Inflammatory macrophage treated with lipopolysaccharide for 4 hours (primary cell): ENCODE measurements at regions not wholly inside any gene's neighbourhood (a gene's known extent, or its start where the extent isn't known, plus 50 kb on each side); places are given as distances from the start of the nearest gene placed in this dataset.
A peak's percentile ranks its signal among the peaks of the same experiment; 100 is the strongest.
"Not testable (repeated sequence)": the region's sequence is repeated elsewhere in the genome, so short reads cannot be mapped to it uniquely, and the experiment has no call there.

Experiments
- DNase-seq: peaks from one replicate; pipeline ENCODE4 v3.0.0-alpha.2; 2020

- DNase-seq = no peak
These were observed 348.2 kb upstream of the GRIA3 start for GRCh38 chrX:122835886-122836285.

GRCh38 chrX:122850326-122850725, 333.8 kb upstream of the GRIA3 start:
- DNase-seq = no peak

- DNase-seq = no peak
These were observed 327.9 kb upstream of the GRIA3 start for GRCh38 chrX:122856205-122856604.

GRCh38 chrX:122857734-122858133, 326.3 kb upstream of the GRIA3 start:
- DNase-seq = no peak

DNA sequence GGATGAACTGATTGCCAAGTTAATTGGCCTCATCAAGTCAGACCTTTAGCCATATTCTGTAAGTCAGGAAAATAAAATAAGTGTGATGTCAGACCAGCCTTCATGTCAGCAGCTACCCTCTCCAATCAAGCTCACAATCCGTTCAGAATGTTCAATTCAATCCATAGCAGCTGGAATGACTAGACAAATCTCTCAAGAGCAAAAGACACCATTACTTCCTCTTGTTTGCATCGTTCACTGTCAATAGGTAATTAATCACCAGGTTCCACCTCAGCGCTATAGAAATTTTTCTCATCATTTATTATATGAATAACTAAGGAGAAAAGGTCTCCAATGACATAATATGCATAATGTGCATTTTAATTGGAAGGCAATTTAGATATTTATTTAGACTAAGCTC, 321.0 kb upstream of the GRIA3 start:
- no peak for DNase-seq

DNA sequence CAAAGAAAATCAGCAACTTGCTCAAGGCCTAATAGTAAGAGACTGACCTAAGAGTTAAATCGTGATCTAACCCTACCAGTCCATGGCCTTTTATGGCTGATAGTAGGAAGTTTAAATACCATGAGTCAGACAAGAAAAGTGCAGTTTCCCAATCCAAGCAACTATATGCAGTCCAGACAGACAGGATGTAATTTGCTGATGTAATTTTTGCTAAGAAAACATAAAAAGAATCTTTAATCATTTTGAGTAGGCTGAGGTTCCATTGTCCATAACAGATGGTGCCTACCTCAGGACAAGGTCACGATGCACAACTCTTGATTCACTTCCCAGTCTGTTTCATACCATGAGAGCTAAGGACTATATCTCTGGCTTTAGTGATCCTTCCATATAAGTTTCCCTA, 317.5 kb upstream of the GRIA3 start:
- DNase-seq = peak; percentile 0

- DNase-seq = no peak
These were observed 315.4 kb upstream of the GRIA3 start for GRCh38 chrX:122868631-122869030.

DNA sequence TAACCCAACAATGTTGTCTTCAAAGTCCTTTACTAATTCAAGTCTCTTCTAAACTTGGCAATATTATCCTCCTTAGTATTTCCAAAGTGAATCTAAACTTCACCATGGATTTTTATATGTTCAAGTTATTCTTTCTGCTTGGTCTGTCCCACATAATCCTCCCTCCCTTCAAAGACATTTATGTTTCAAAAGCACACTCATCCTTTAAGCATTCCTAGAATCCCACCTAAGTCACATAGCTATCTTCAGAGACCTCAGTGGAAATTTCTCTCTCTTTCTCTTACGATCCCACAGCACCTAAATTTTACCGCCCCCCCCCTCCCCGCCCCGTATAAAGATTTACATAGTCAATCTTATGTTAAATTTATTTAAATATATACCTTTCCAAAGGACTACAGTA, 314.9 kb upstream of the GRIA3 start:
- DNase-seq = no peak

GRCh38 chrX:122878269-122878668, 305.8 kb upstream of the GRIA3 start:
- no peak for DNase-seq

DNA sequence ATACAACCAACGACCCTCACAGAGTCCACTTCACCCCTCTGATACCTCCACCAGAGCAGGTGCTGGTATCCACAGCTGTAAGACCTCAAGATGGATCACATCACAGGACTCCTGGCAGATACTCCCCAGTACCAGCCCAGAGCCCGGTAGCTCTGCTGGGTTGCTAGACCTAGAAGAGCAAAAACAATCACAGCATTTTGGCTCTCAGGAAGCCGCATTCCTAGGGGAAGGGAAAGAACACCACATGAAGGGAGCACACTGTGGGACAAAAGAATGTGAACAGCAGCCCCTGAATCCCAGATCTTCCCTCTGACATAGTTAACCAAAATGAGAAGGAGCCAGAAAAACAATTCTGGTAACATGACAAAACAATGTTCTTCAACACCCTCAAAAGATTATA, 303.1 kb upstream of the GRIA3 start:
- DNase-seq = no peak

DNA sequence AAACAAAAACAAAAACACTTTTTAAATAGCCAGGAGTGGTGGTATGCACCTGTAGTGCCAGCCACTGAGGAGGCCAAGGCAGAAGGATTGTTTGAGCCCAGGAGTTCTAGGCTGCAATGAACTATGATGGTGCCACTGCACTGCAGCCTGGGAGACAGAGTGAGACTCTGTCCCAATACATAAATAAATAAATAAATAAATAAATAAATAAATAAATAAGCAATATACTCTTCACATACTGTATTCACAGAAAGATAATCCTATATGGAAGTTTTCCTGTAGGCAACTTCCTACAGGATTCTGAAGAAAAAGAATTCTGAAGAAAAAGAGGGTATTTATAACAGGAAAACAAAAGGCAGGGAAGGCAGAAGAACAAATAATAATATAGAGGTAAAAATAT, 293.3 kb upstream of the GRIA3 start:
- DNase-seq = no peak

DNA sequence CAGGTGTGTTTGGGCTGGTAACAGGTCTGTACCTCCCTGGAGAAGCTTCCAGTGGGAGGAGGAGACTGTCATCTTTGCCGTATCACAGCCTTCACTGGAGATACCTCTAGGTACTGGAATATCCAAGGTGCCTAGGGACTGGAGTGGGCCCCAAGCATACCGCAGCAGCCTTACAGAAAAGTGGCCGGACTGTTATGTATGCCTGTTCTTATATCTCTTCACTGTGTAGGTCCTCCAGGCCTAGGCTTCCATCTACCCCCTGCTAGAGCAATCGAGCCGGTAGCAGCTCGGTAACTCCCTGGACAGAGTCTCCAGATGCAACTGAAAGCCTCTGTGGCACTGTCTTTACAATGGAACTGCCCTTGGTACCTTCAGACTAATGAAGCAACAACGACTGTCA, 277.4 kb upstream of the GRIA3 start:
- DNase-seq = no peak

- DNase-seq = no peak
These were observed 276.7 kb upstream of the GRIA3 start for GRCh38 chrX:122907375-122907774.

GRCh38 chrX:122910697-122911096, 273.4 kb upstream of the GRIA3 start:
- DNase-seq = no peak

GRCh38 chrX:122913134-122913533, 270.9 kb upstream of the GRIA3 start:
- DNase-seq = no peak

DNA sequence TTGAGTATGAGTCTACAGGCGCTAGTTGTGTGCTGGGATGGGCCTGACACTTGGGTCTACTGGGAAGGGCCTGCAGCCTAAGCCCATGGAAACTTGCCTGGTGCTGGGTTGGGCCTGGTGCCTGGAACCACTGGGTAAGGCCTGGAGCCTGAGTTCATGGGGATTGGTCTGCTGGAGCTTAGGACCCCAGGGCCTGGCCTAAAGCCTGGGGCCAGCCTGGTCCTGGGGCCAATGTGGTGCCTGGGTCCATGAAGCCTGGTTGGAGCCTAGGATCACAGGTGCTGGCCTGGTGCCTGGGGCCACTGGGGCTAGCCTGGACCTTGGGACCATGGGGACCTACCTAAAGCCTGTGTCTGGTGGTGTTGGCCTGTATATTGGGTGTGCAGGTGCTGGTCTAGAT, 270.3 kb upstream of the GRIA3 start:
- DNase-seq = no peak

DNA sequence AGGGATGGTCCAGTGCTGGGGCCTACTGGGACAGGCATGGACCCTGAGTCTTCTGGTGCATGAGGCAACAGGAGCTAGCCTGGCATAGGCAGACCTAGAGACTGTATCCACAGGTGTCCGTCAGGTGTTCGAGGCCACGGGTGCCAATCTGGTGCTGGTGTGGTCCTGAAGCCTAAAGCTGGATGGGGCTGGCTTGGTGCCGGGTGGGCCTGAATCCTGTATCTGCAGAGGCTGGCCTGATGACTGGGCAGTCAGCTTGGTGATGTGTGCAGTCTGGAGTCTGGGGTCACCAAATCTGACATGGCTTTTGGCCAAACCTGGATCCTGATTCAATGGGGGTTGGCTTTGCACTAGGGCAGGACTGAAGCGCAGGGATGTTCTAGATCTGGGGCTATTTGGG, 269.8 kb upstream of the GRIA3 start:
- DNase-seq = no peak

DNA sequence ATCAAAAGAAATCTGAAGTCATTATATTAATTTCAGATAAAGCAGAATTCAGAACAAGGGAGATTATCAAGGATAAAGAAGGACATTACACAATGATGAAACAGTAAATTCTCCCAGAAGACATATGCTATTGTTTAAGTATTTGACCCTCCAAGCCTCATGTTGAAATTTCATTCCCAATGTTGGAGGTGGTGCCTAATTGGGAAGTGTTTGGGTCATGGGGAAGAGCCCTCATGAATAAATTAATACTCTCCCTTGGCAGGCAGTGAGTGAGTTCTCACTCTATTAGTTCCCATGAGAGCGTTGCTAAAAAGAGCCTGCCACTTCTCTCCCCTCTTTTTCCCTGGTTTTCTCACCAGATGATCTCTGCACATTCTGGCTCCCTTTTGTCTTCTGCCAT, 249.9 kb upstream of the GRIA3 start:
- no peak for DNase-seq

DNA sequence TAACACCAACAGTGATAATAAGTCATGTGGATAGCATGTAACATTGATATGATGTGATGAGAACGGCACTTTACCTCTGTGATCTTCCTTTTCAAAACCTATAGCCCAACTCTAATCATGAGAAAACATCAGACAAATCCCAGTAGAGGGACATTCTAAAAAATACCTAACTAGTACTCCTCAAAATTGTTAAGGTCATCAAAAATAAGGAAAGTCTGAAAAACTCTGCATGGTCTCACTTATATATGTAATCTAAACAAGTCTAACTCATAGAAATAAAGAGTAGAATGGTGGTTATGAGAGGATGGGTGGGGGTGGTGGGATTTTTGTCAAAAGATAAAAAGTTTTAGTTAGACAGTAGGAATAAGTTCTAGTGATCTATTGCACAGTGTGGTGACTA, 243.9 kb upstream of the GRIA3 start:
- DNase-seq = no peak

- DNase-seq = no peak
These were observed 242.3 kb upstream of the GRIA3 start for GRCh38 chrX:122941806-122942205.

DNA sequence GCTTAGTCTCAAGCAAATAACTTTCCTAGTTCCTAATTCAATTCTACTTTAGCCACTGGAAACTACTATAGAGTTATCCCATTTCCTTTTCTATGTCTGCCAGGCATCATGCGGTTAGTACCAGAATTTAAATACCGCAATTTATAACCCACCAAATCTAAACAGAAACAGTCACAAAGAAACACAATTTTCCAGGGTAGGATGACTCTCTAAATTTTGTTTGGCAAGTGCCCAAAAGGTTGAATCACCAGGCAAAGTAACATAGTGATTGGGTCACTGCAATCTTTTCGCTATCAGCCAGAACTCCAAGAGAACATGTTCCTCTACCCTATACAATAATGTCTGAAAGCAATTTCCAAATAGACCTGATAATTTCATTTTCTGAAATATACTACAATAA, 240.2 kb upstream of the GRIA3 start:
- DNase-seq = no peak

- no peak for DNase-seq
These were observed 238.8 kb upstream of the GRIA3 start for GRCh38 chrX:122945328-122945727.

DNA sequence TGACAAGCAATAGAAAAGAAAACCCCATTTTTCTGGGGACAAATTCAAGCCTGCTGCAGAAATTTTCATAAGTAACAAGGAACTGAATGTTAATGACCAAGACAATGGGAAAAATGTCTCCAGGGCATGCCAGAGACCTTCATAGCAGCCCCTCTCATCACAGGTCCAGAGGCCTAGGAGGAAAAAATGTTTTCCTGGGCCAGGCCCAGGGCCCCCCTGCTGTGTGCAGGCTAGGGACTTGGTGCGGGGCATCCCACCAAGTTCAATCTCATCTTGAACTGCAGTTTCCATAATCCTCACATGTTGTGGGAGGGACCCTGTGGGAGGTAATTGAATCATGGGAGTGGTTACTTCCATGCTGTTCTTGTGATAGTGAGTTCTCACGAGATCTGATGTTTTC, 211.5 kb upstream of the GRIA3 start:
- no peak for DNase-seq

DNA sequence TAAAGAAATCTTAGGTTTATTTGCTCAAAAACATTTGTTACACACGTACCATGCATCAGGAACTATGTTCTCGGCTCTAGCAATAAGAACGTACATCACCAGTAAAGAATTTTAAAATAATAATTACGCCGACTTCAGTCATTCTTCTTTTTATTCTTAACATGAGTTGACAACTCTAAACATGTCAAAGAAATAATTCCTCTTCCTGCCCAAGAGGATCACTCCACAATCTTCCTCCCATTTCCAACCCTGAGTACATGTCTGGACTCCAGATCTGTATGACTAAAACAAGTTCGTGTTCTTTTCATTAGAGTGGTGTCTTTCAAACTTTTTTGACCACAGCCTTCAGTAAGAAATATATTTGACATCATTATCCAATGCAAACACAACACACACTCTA, 201.6 kb upstream of the GRIA3 start:
- DNase-seq = no peak

DNA sequence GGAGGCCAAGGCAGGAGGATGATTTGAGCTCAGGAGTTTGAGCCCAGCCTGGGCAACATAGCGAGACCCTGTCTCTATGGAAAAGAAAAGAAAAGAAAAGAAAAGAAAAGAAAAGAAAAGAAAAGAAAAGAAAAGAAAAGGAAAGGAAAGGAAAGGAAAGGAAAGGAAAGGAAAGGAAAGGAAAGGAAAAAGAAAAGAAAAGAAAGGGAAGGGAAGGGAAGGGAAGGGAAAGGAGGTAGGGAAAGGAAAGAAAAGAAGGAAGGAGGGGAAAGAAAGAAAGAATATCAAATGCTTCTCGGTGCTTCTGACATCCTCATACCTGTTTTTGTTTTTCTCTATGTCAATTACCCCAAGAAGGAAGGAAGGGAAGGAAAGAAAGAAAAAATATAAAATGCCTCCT, 181.2 kb upstream of the GRIA3 start:
- DNase-seq = not testable (repeated sequence)

DNA sequence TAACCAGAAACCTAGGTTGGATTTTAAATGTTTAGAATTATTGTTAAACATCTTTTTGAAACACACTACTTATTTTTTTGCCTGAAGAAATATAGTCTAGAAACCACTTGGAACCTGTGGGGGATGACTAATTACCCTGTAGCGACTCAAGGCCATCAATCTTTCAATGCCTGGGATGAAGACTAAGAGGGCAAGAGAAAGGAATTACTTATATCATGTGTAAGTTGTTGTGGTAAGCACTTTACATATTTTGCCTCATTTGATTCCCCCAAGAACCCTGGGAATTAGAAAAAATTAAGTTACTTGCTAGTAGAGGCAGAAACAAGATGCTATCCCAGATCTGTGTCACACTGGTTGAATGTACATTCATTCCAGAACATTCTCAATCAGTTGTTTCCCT, 170.9 kb upstream of the GRIA3 start:
- no peak for DNase-seq
